ENCODE measurements at regions not wholly inside any gene's neighbourhood (a gene's known extent, or its start where the extent isn't known, plus 50 kb on each side); places are given as distances from the start of the nearest gene placed in this dataset.

DNA sequence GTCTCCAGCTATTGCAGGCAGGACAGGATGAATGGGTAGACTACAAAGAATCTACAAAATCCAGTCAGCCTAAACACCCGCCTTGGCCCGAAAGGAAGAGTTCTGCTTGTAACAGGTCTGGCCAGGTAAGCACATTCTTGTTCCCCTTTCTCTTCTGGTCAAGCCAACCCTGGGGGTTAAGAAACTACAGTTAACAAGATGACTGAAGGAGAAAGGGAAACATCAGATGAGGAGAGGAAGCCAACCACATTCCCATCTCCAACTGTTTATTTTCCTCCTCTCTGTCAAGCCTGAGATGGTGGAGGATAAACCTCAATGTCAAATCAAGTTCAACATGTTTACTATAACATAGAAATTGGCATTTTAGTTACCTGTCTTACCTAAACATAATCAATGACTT lies 198.9 kb downstream of the IPMK start:
- TF ChIP-seq, protein P1, sequence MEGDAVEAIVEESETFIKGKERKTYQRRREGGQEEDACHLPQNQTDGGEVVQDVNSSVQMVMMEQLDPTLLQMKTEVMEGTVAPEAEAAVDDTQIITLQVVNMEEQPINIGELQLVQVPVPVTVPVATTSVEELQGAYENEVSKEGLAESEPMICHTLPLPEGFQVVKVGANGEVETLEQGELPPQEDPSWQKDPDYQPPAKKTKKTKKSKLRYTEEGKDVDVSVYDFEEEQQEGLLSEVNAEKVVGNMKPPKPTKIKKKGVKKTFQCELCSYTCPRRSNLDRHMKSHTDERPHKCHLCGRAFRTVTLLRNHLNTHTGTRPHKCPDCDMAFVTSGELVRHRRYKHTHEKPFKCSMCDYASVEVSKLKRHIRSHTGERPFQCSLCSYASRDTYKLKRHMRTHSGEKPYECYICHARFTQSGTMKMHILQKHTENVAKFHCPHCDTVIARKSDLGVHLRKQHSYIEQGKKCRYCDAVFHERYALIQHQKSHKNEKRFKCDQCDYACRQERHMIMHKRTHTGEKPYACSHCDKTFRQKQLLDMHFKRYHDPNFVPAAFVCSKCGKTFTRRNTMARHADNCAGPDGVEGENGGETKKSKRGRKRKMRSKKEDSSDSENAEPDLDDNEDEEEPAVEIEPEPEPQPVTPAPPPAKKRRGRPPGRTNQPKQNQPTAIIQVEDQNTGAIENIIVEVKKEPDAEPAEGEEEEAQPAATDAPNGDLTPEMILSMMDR (IDR thresholded peaks at IDR 0.05) = no peak
- intact Hi-C loops (cut with micrococcal nuclease) = no loop called here
- Mint-ChIP-seq H3K36me3 (no peaks in the 10 kb centered on the region), H3K27me3 (ENCODE audit: low read depth in 2 of 2) (peaks cover 0 to 9% of the 10 kb centered on the region in 2 donors), H3K4me3 (no peak overlapping the region), H3K4me1 (no peaks in the 10 kb centered on the region), H3K9me3 (no peaks in the 10 kb centered on the region), H3K27ac (no peak overlapping the region)
- Histone ChIP-seq H3K27ac (ENCODE audit: low read length) (no peak overlapping the region), H3K36me3 (ENCODE audit: control insufficient read depth, insufficient read depth, low read length) (no peaks in the 10 kb centered on the region), H3K27me3 (ENCODE audit: control insufficient read depth, insufficient read depth, low read length) (no peaks in the 10 kb centered on the region), H3K4me1 (ENCODE audit: control insufficient read depth, insufficient read depth, low read length) (no peaks in the 10 kb centered on the region), H3K4me3 (ENCODE audit: low read length) (no peak overlapping the region), H3K9me3 (ENCODE audit: control insufficient read depth, insufficient read depth, low read length) (no peaks in the 10 kb centered on the region)
- WGBS (ENCODE audit: insufficient coverage) = 94% methylated on average over 2 of the region's 2 CpGs
- DNase-seq (no peak), ATAC-seq (no peak)

DNA sequence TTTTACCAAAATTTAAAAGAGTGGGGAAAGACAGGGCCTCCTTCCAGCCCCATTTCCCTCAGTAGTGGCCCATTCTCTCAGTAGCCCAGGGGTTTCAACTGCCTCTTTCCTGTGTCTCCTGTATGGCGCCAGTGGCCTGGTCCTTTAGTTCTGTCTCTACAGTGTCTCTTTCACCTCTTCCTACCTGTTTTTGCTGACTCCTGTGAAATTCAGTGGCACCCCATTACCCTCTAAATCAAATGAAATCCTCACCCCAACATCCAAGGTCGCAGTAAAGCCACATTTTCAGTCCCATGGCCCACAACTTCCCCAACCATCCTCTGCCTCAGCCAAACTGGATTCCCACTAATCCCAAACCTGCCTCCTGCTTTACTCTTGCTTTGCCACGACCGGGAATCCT lies 200.7 kb downstream of the IPMK start:
- intact Hi-C loops (cut with micrococcal nuclease) = no loop called here
- TF ChIP-seq, protein P1 (IDR thresholded peaks at IDR 0.05) = no peak
- no peak overlapping the region for H3K4me3 ChIP-seq (ENCODE audit: low read length)
- H3K9me3 ChIP-seq (ENCODE audit: control insufficient read depth, insufficient read depth, low read length) = no peaks in the 10 kb centered on the region
- no peaks in the 10 kb centered on the region for H3K27me3 ChIP-seq (ENCODE audit: control insufficient read depth, insufficient read depth, low read length)
- Mint-ChIP-seq H3K9me3 (no peaks in the 10 kb centered on the region), H3K36me3 (no peaks in the 10 kb centered on the region), H3K27me3 (ENCODE audit: low read depth in 2 of 2) (peaks cover 0 to 7% of the 10 kb centered on the region in 2 donors), H3K27ac (no peak overlapping the region), H3K4me1 (no peaks in the 10 kb centered on the region), H3K4me3 (no peak overlapping the region)
- no peaks in the 10 kb centered on the region for H3K36me3 ChIP-seq (ENCODE audit: control insufficient read depth, insufficient read depth, low read length)
- no peak for DNase-seq
- no peaks in the 10 kb centered on the region for H3K4me1 ChIP-seq (ENCODE audit: control insufficient read depth, insufficient read depth, low read length)
- H3K27ac ChIP-seq (ENCODE audit: low read length) = no peak overlapping the region
- ATAC-seq = no peak
- 69% methylated on average over 4 of the region's 4 CpGs for WGBS (ENCODE audit: insufficient coverage)

DNA sequence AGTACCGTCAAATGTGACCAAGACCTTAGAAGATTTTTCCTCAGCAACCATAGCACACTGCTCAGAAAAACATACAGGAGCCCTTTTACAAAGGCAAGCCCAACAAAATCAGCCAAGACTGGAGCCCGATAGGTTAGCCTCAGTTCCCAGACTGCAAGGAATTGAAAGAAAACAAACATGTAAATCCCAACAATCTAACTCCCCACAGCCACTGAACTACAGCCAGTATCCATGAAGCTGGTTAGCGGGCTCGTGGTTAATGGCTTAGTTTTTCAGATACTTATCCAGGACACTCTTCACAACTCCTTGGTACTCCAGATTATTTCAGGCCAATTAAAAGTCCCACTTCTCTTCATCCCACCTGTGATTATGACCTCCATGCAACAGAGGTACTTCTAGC lies 201.6 kb downstream of the IPMK start:
- Mint-ChIP-seq H3K4me1 (no peaks in the 10 kb centered on the region), H3K36me3 (no peaks in the 10 kb centered on the region), H3K4me3 (no peak overlapping the region), H3K27ac (no peak overlapping the region), H3K9me3 (no peaks in the 10 kb centered on the region), H3K27me3 (ENCODE audit: low read depth in 2 of 2) (peaks cover 0 to 7% of the 10 kb centered on the region in 2 donors)
- Histone ChIP-seq H3K4me1 (ENCODE audit: control insufficient read depth, insufficient read depth, low read length) (no peaks in the 10 kb centered on the region), H3K27me3 (ENCODE audit: control insufficient read depth, insufficient read depth, low read length) (no peaks in the 10 kb centered on the region), H3K36me3 (ENCODE audit: control insufficient read depth, insufficient read depth, low read length) (no peaks in the 10 kb centered on the region), H3K4me3 (ENCODE audit: low read length) (no peak overlapping the region), H3K9me3 (ENCODE audit: control insufficient read depth, insufficient read depth, low read length) (no peaks in the 10 kb centered on the region), H3K27ac (ENCODE audit: low read length) (no peak overlapping the region)
- intact Hi-C loops (cut with micrococcal nuclease) = no loop called here
- no peak for DNase-seq
- ATAC-seq = no peak
- TF ChIP-seq, protein P1 (IDR thresholded peaks at IDR 0.05) = no peak
- WGBS (ENCODE audit: insufficient coverage) = 77% methylated on average over 4 of the region's 4 CpGs

DNA sequence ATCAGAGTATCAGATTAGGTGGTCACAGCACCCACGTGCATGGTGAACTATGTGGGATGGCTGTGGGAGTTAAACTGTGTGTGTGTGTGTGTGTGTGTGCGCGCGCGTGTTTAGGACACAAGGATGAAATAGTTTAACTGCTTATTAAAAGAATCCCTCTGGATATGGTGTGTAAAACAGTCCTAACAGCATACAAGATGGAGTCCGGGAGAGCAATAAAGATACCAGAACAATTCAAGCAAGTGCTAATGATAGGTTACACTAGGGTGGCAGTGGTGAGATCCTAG lies 202.2 kb downstream of the IPMK start:
- Histone ChIP-seq H3K4me3 (ENCODE audit: low read length) (no peak overlapping the region), H3K27me3 (ENCODE audit: control insufficient read depth, insufficient read depth, low read length) (no peaks in the 10 kb centered on the region), H3K9me3 (ENCODE audit: control insufficient read depth, insufficient read depth, low read length) (no peaks in the 10 kb centered on the region), H3K4me1 (ENCODE audit: control insufficient read depth, insufficient read depth, low read length) (no peaks in the 10 kb centered on the region), H3K36me3 (ENCODE audit: control insufficient read depth, insufficient read depth, low read length) (no peaks in the 10 kb centered on the region), H3K27ac (ENCODE audit: low read length) (no peak overlapping the region)
- WGBS (ENCODE audit: insufficient coverage) = 56% methylated on average over 6 of the region's 6 CpGs
- Mint-ChIP-seq H3K9me3 (no peaks in the 10 kb centered on the region), H3K4me3 (no peak overlapping the region), H3K27me3 (ENCODE audit: low read depth in 2 of 2) (peaks cover 0 to 7% of the 10 kb centered on the region in 2 donors), H3K4me1 (no peaks in the 10 kb centered on the region), H3K27ac (no peak overlapping the region), H3K36me3 (no peaks in the 10 kb centered on the region)
- no peak for DNase-seq
- intact Hi-C loops (cut with micrococcal nuclease) = no loop called here
- no peak for ATAC-seq
- TF ChIP-seq, protein P1 (IDR thresholded peaks at IDR 0.05) = no peak
